ENCODE measurements at regions not wholly inside any gene's neighbourhood (a gene's known extent, or its start where the extent isn't known, plus 50 kb on each side); places are given as distances from the start of the nearest gene placed in this dataset.

DNA sequence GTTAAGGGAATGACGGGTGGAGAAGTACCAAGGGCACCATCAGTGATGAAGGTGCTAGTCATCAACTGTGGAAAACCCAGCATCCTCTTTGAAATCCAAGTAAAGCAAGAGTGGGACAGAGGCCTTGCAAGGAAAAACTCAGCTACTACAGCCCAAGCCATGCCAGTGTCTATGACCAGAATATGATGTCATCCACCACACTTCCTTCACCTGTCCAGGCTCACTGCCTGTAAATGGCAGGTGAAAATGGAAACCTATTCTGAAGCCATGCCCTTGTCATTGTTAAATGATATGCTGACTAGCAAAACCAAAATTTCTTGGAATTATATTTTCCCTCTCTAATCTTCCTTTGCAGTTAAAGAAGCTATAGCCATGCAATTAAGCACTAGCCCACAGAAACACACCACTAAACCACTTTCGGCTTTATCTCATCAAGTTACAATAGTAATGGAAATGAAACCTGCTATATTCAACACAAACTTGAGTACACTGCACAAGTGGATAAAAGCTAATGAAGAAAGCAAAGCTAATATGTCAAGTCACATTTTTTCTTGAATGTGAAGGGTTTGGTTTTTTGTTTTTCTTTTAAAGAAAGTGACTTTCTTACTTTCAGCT lies 96.3 kb upstream of the RALGPS2 start:
- TF ChIP-seq, protein P1, sequence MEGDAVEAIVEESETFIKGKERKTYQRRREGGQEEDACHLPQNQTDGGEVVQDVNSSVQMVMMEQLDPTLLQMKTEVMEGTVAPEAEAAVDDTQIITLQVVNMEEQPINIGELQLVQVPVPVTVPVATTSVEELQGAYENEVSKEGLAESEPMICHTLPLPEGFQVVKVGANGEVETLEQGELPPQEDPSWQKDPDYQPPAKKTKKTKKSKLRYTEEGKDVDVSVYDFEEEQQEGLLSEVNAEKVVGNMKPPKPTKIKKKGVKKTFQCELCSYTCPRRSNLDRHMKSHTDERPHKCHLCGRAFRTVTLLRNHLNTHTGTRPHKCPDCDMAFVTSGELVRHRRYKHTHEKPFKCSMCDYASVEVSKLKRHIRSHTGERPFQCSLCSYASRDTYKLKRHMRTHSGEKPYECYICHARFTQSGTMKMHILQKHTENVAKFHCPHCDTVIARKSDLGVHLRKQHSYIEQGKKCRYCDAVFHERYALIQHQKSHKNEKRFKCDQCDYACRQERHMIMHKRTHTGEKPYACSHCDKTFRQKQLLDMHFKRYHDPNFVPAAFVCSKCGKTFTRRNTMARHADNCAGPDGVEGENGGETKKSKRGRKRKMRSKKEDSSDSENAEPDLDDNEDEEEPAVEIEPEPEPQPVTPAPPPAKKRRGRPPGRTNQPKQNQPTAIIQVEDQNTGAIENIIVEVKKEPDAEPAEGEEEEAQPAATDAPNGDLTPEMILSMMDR (IDR thresholded peaks at IDR 0.05; ENCODE audit: control insufficient read depth, extremely low read depth, insufficient read depth), result no peak
- no peak overlapping the region for H3K4me3 ChIP-seq (ENCODE audit: low read depth, low read length)

DNA sequence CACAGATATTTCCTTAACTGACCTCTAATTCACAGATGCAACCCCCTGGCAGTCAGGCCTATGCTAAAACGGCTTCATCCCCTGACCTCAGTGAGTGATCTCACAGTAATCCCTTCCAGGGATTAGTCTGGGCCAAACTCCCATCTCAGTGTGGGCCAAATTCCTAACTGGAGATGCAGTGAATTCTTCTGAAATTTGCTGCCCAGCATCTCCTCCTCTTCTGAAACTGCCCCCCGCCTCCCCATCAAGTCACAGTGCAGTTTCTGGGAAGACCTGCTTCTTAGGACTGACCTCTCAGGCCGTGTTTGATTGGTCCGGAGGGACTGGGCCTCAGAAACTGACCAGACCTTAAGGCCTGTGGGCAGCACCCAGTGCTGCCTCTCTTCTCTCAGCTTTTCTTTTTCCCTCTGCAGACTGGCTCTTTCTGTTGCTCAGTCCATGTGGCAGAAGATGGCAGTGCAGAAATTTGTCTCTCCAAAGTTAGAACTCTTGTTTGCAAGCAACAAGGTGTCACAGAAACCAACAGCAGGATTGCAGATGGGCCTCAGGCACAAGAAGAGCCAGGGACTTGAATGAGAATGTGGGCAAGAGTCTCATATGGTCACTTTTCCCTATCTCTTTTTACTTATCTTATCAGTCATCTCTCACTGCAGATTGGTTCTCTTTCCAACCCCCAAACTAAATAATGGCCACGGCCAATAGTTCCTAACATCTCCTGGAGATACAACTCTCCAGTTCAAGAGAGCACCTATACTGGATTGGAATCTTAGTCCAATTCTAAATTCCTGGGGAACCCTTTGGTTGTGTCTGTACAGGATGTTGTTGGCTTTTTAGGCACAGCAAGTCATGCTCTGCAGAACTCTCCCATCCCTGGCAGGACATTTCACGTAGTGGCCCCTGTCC lies 95.5 kb upstream of the RALGPS2 start:
- H3K4me3 ChIP-seq (ENCODE audit: low read depth, low read length), result no peak overlapping the region
- no peak for DNase-seq (ENCODE audit: low read depth)
- TF ChIP-seq, protein P1 (IDR thresholded peaks at IDR 0.05; ENCODE audit: control insufficient read depth, extremely low read depth, insufficient read depth), result no peak

More for the DNA sequence above, 96.3 kb upstream of the RALGPS2 start:
- no peak for DNase-seq (ENCODE audit: low read depth)

GRCh38 chr1:178630417-178630816 lies 94.6 kb upstream of the RALGPS2 start:
- no peak overlapping the region for H3K4me3 ChIP-seq (ENCODE audit: low read depth, low read length)
- TF ChIP-seq, protein P1 (IDR thresholded peaks at IDR 0.05; ENCODE audit: control insufficient read depth, extremely low read depth, insufficient read depth), result no peak
- DNase-seq (ENCODE audit: low read depth), result no peak

DNA sequence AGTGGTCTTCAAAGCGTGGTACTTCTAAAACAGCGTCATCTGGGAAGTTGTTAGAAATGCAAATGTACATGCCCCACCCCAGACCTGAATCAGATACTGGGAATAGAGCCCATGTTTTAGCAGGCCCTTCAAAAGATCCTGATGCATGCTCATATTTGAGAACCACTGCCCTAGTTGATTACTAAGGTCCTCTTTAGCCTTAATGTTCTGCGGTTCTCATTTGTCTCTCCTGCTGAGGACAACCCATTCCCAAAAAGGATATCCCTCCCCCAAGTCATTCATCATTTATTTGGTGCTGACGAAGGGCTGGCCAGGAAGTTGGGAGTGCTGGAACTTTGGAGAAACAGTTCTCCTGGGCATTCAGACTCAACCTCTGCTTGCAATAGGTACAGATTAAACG lies 92.4 kb upstream of the RALGPS2 start:
- DNase-seq (ENCODE audit: low read depth), result no peak
- TF ChIP-seq, protein P1 (IDR thresholded peaks at IDR 0.05; ENCODE audit: control insufficient read depth, extremely low read depth, insufficient read depth), result no peak
- no peak overlapping the region for H3K4me3 ChIP-seq (ENCODE audit: low read depth, low read length)

GRCh38 chr1:178633056-178633455 lies 92.0 kb upstream of the RALGPS2 start:
- DNase-seq (ENCODE audit: low read depth), result no peak
- no peak overlapping the region for H3K4me3 ChIP-seq (ENCODE audit: low read depth, low read length)
- TF ChIP-seq, protein P1 (IDR thresholded peaks at IDR 0.05; ENCODE audit: control insufficient read depth, extremely low read depth, insufficient read depth), result no peak

GRCh38 chr1:178634445-178634844 lies 90.6 kb upstream of the RALGPS2 start:
- TF ChIP-seq, protein P1 (IDR thresholded peaks at IDR 0.05; ENCODE audit: control insufficient read depth, extremely low read depth, insufficient read depth), result no peak
- DNase-seq (ENCODE audit: low read depth), result no peak
- H3K4me3 ChIP-seq (ENCODE audit: low read depth, low read length), result no peak overlapping the region

Data from LNCaP clone FGC (cell line).